ENCODE measurements at regions not wholly inside any gene's neighbourhood (a gene's known extent, or its start where the extent isn't known, plus 50 kb on each side); places are given as distances from the start of the nearest gene placed in this dataset.

- no peak for TF ChIP-seq POLR2A (IDR thresholded peaks at IDR 0.05; ENCODE audit: low read length)
- no peak for TF ChIP-seq GATA1 (IDR thresholded peaks at IDR 0.05; ENCODE audit: low read depth, low read length)
Observed at GRCh38 chr5:167945542-167946384, 345.7 kb upstream of the WWC1 start.
